DOHH2 (cell line): ENCODE measurements at regions not wholly inside any gene's neighbourhood (a gene's known extent, or its start where the extent isn't known, plus 50 kb on each side); places are given as distances from the start of the nearest gene placed in this dataset.

Experiments
- CTCF ChIP-seq: fragments of 200-600 bp; sonication (generic); IDR thresholded peaks from one replicate; pipeline ENCODE4 v1.5.1; 2014; ENCODE audit warnings: antibody characterized with exemption, mild to moderate bottlenecking, low read depth, low read length; ENCODE audit not compliant: poor library complexity, severe bottlenecking
- EZH2phosphoT487 ChIP-seq: fragments of 200-600 bp; sonication (generic); IDR thresholded peaks from 2 replicates; pipeline ENCODE4 v1.6.1; 2017; ENCODE audit warnings: borderline replicate concordance, mild to moderate bottlenecking, antibody characterized with exemption, low read length, moderate library complexity, mixed read lengths

DNA sequence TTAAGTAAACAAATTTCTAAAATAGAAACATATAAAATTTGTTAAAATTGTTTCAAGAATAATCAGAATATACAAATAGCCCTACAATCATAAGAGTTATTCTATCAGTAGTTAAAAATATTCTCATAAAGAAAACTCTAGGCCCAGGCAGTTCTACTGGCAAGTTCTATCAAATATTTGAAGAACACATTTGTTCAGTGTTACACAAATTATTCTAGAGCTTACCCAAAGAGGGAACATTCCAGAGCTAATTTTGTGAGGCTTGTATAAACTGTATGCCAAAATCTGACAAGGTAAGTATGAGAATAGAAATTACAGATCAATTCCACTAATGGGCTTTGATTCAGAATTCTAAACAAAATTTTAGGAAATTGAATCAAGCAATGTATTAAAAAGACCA is 166.8 kb upstream of the FOXN2 start:
- TF ChIP-seq CTCF (no peak), EZH2phosphoT487 (no peak)
